GM13976 (cell line): ENCODE measurements at regions not wholly inside any gene's neighbourhood (a gene's known extent, or its start where the extent isn't known, plus 50 kb on each side); places are given as distances from the start of the nearest gene placed in this dataset.

Experiments used
- DNase-seq: peaks from one replicate; pipeline ENCODE4 v3.0.0; 2012; ENCODE audit warnings: low spot score
- in situ Hi-C: fragments of 300-500 bp; cut with MboI; formaldehyde crosslinking; loops from one replicate; pipeline ENCODE4 v1.12.0; 2022; ENCODE audit warnings: low sequenced_read_pairs, mixed read lengths, inconsistent platforms; ENCODE audit not compliant: unreplicated experiment
- TF ChIP-seq, protein P1 (sequence below): IDR thresholded peaks from 2 replicates; pipeline ENCODE4 v1.5.1; 2012; ENCODE audit warnings: borderline replicate concordance, mild to moderate bottlenecking; ENCODE audit not compliant: insufficient read depth; ENCODE audit errors: extremely low read depth, missing control alignments, control extremely low read depth

- TF ChIP-seq, protein P1, sequence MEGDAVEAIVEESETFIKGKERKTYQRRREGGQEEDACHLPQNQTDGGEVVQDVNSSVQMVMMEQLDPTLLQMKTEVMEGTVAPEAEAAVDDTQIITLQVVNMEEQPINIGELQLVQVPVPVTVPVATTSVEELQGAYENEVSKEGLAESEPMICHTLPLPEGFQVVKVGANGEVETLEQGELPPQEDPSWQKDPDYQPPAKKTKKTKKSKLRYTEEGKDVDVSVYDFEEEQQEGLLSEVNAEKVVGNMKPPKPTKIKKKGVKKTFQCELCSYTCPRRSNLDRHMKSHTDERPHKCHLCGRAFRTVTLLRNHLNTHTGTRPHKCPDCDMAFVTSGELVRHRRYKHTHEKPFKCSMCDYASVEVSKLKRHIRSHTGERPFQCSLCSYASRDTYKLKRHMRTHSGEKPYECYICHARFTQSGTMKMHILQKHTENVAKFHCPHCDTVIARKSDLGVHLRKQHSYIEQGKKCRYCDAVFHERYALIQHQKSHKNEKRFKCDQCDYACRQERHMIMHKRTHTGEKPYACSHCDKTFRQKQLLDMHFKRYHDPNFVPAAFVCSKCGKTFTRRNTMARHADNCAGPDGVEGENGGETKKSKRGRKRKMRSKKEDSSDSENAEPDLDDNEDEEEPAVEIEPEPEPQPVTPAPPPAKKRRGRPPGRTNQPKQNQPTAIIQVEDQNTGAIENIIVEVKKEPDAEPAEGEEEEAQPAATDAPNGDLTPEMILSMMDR, result no peak
- in situ Hi-C loops, result no loop called here
- DNase-seq, result no peak
Measured at GRCh38 chr6:166004876-166005275, 162.8 kb downstream of the TBXT start.

- no peak for DNase-seq
- in situ Hi-C loops, result no loop called here
- TF ChIP-seq, protein P1, result no peak
Measured at GRCh38 chr6:166004471-166004870, 163.2 kb downstream of the TBXT start.

DNA sequence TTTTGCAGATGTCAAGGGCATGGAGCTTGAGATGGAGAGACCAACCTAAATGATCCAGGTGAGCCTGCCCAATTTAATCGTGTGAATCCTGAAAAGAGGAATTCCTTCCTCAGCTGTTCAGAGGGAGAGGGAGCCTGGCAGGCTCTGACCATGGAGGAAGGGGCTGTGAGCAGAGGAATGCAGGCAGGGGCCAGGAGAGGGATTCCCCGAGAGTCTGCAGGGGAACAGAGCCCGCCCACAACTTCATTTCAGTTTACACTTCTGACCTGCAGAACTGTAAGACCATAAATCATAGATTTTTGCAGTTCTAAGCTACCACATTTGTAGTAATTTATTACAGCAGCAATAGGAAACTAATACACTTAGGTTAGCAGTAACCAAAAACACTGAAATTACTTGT is 164.1 kb downstream of the TBXT start:
- in situ Hi-C loops, result no loop called here
- DNase-seq, result no peak
- TF ChIP-seq, protein P1, result no peak

DNA sequence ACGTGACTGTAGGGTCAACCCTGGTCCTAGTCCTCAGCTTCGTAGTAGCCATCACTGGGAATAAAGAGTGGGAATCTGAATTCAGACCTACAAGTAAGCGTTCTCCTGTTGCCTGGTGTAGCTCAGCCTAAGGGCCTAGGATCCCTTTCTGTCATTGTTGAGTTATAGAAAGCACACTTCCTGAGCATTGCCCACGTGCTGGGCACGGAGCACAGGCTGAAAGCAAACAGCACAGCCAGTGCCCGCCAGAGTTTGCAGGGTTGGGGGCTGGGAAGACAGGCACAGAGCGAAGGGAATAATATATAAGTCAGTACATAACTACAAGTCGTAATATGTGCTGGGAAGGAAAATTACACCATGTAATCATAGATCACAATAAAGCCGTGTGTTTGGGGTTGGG is 166.3 kb downstream of the TBXT start:
- DNase-seq, result no peak
- TF ChIP-seq, protein P1, result no peak
- in situ Hi-C loops, result no loop called here

DNA sequence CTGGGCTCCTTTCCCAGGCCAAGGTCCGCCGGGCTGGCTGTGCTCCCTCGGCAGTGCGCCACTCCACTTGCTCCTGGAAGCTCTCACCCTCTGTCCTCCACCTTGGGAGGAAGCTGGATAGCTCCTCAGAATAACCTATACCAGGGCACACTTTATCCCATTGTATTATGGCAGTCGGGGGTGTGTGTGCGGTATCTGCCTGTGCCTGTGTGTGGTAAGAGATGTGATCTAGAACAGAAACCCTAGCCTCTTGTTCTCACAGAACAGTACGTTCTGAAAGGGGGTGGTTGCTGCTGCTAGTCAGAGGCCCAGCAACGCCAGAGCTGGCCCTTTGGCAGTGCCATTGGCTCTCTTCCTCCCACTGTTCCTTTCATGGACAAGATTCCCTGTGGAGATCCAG is 168.4 kb downstream of the TBXT start:
- TF ChIP-seq, protein P1, result no peak
- in situ Hi-C loops, result no loop called here
- no peak for DNase-seq

GRCh38 chr6:165998072-165998471 is 169.6 kb downstream of the TBXT start:
- in situ Hi-C loops, result no loop called here
- TF ChIP-seq, protein P1, result no peak
- DNase-seq, result no peak

DNA sequence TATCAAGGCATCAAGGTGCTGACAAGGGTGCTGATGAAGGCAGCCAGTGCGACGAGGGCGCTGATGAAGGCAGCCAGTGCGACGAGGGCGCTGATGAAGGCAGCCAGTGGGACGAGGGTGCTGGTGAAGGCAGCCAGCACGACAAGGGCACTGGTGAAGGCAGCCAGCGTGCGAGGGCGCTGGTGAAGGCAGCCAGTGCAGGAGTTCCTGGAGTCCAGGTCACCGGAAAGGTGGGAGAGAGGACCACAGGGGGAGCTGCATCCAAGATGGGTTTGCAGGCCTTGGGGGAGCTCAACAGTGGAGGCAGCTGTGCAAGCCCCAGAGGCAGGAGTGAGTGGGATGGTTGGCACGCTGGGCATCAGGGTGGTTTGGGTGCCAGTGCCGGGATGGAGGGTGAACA is 176.3 kb downstream of the TBXT start:
- TF ChIP-seq, protein P1, result no peak

More for the DNA sequence above, 176.3 kb downstream of the TBXT start:
- no peak for DNase-seq
- in situ Hi-C loops, result no loop called here
